ENCODE measurements at regions not wholly inside any gene's neighbourhood (a gene's known extent, or its start where the extent isn't known, plus 50 kb on each side); places are given as distances from the start of the nearest gene placed in this dataset.

GRCh38 chr2:144678736-144679135, 158.8 kb upstream of the ZEB2 start:
- H4K91ac ChIP-seq (ENCODE audit: insufficient read length, low read depth, low read length): no peak overlapping the region
- H2BK15ac ChIP-seq (ENCODE audit: low read depth, low read length): no peak overlapping the region
- Mint-ChIP-seq H3K27me3 (ENCODE audit: low read depth) (no peaks in the 10 kb centered on the region), H3K27ac (no peak overlapping the region), H3K9me3 (no peaks in the 10 kb centered on the region), H3K4me3 (no peak overlapping the region), H3K4me1 (peaks cover 9 to 10% of the 10 kb centered on the region in 2 experiments), H3K36me3 (ENCODE audit: insufficient read depth in 1 of 3, low read depth in 3 of 3) (no peaks in the 10 kb centered on the region)
- no peak overlapping the region for H3K14ac ChIP-seq (ENCODE audit: insufficient read depth, low read length)
- no CpG with 5 or more reads among the region's 1 CpG for WGBS (ENCODE audit: extremely low coverage, insufficient read length, low lambda C conversion rate)
- H3K9me3 ChIP-seq (ENCODE audit: control insufficient read depth, low read depth, low read length): no peaks in the 10 kb centered on the region
- no peaks in the 10 kb centered on the region for H4K20me1 ChIP-seq (ENCODE audit: control insufficient read depth, insufficient read depth, insufficient read length)
- no peaks in the 10 kb centered on the region for H3K27me3 ChIP-seq (ENCODE audit: insufficient read depth, low read length)
- H3K79me2 ChIP-seq (ENCODE audit: insufficient read depth, low read length): no peaks in the 10 kb centered on the region
- H3K27ac ChIP-seq (ENCODE audit: insufficient read length, low read depth, low read length): no peak overlapping the region
- H3K79me1 ChIP-seq (ENCODE audit: insufficient read depth, low read depth, low read length, poor library complexity, severe bottlenecking): no peaks in the 10 kb centered on the region
- H2AK5ac ChIP-seq (ENCODE audit: insufficient read length, low read length): no peak overlapping the region
- no peak for TF ChIP-seq CTCF (conservative IDR thresholded peaks at IDR 0.05)
- no peak overlapping the region for H4K5ac ChIP-seq (ENCODE audit: insufficient read length, low read depth, low read length)
- no peak overlapping the region for H3K23ac ChIP-seq (ENCODE audit: insufficient read length, low read depth, low read length)
- no peak overlapping the region for H2AFZ ChIP-seq (ENCODE audit: low read length)
- no peak overlapping the region for H3K18ac ChIP-seq (ENCODE audit: insufficient read length, low read depth, low read length)
- no peak overlapping the region for H3K4ac ChIP-seq (ENCODE audit: low read depth, low read length)
- no peak overlapping the region for H3K9ac ChIP-seq (ENCODE audit: extremely low read depth, insufficient read length, low read length)
- H4K8ac ChIP-seq (replicated peaks; ENCODE audit: insufficient read length, low read depth, low read length): no peak overlapping the region
- no peak overlapping the region for H3K4me2 ChIP-seq (ENCODE audit: insufficient read depth, insufficient read length, low read length)
- H3K4me1 ChIP-seq (ENCODE audit: insufficient read depth, low read length): no peaks in the 10 kb centered on the region
- no peak overlapping the region for H2BK5ac ChIP-seq (ENCODE audit: insufficient read length, low read length)
- H3K56ac ChIP-seq (ENCODE audit: insufficient read length, low read depth, low read length): no peak overlapping the region
- H3K23me2 ChIP-seq (ENCODE audit: insufficient read length, low read depth, low read length, poor library complexity, severe bottlenecking): no peaks in the 10 kb centered on the region
- no peak overlapping the region for H2BK20ac ChIP-seq (ENCODE audit: low read depth, low read length, poor library complexity, severe bottlenecking)
- no peak overlapping the region for H2BK12ac ChIP-seq (ENCODE audit: insufficient read length, low read depth, low read length)
- no peak for DNase-seq
- H2BK120ac ChIP-seq (ENCODE audit: low read depth, low read length, poor library complexity, severe bottlenecking): no peak overlapping the region
- no peak overlapping the region for H3T11ph ChIP-seq (ENCODE audit: low read length)
